Ishikawa (cell line): ENCODE measurements at regions not wholly inside any gene's neighbourhood (a gene's known extent, or its start where the extent isn't known, plus 50 kb on each side); places are given as distances from the start of the nearest gene placed in this dataset.

Source experiments
- CEBPB ChIP-seq: IDR thresholded peaks from 2 replicates; pipeline ENCODE4 v1.6.1; 2012
- CREB1 ChIP-seq: IDR thresholded peaks from 2 replicates; pipeline ENCODE4 v1.6.1; 2012; ENCODE audit warnings: low read depth
- EGR1 ChIP-seq: IDR thresholded peaks from 2 replicates; pipeline ENCODE4 v1.6.1; 2012
- EP300 ChIP-seq: IDR thresholded peaks from 2 replicates; pipeline ENCODE4 v1.6.1; 2012; ENCODE audit warnings: borderline replicate concordance
- NFIC ChIP-seq: IDR thresholded peaks from 2 replicates; pipeline ENCODE4 v1.6.1; 2012
- RAD21 ChIP-seq: IDR thresholded peaks from 2 replicates; pipeline ENCODE4 v1.6.1; 2012; ENCODE audit warnings: low read depth
- TAF1 ChIP-seq: IDR thresholded peaks from 2 replicates; pipeline ENCODE4 v1.6.1; 2012; ENCODE audit warnings: low read depth, mild to moderate bottlenecking
- TCF12 ChIP-seq: IDR thresholded peaks from 2 replicates; pipeline ENCODE4 v1.6.1; 2012; ENCODE audit warnings: low read depth
- TEAD4 ChIP-seq: IDR thresholded peaks from 2 replicates; pipeline ENCODE4 v1.6.1; 2012
- ZBTB7A ChIP-seq: IDR thresholded peaks from 2 replicates; pipeline ENCODE4 v1.6.1; 2012; ENCODE audit warnings: low read depth
- TF ChIP-seq, protein P1 (sequence below): IDR thresholded peaks from 2 replicates; pipeline ENCODE4 v1.6.1; 2012
- TF ChIP-seq, protein P2 (sequence below): IDR thresholded peaks from 2 replicates; pipeline ENCODE4 v1.6.1; 2012; ENCODE audit warnings: low read depth, mild to moderate bottlenecking
- TF ChIP-seq, protein P3 (sequence below): IDR thresholded peaks from 2 replicates; pipeline ENCODE4 v1.6.1; 2012

DNA sequence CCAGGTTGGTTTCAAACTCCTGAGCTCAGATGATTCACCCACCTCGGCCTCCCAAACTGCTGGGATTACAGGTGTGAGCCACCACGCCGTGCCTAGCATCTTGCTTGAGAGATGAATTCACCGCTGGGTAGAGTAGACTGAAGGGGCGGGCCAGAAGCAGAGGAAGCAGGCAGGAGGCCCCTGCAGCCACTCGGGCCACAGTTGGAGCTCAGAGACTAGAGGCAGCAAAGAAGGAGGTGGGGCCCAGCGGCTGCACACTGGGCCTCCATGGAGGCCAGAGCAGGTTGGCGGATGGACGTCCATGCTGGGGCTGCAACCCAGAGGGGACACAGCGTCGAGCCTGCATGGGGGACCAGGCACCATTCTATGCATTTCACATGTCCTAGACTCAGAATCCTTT, 88.4 kb upstream of the FGF3 start:
- TF ChIP-seq, protein P1, sequence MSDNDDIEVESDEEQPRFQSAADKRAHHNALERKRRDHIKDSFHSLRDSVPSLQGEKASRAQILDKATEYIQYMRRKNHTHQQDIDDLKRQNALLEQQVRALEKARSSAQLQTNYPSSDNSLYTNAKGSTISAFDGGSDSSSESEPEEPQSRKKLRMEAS: no peak
- TF ChIP-seq RAD21: no peak
- TF ChIP-seq EP300: no peak
- TF ChIP-seq, protein P2, sequence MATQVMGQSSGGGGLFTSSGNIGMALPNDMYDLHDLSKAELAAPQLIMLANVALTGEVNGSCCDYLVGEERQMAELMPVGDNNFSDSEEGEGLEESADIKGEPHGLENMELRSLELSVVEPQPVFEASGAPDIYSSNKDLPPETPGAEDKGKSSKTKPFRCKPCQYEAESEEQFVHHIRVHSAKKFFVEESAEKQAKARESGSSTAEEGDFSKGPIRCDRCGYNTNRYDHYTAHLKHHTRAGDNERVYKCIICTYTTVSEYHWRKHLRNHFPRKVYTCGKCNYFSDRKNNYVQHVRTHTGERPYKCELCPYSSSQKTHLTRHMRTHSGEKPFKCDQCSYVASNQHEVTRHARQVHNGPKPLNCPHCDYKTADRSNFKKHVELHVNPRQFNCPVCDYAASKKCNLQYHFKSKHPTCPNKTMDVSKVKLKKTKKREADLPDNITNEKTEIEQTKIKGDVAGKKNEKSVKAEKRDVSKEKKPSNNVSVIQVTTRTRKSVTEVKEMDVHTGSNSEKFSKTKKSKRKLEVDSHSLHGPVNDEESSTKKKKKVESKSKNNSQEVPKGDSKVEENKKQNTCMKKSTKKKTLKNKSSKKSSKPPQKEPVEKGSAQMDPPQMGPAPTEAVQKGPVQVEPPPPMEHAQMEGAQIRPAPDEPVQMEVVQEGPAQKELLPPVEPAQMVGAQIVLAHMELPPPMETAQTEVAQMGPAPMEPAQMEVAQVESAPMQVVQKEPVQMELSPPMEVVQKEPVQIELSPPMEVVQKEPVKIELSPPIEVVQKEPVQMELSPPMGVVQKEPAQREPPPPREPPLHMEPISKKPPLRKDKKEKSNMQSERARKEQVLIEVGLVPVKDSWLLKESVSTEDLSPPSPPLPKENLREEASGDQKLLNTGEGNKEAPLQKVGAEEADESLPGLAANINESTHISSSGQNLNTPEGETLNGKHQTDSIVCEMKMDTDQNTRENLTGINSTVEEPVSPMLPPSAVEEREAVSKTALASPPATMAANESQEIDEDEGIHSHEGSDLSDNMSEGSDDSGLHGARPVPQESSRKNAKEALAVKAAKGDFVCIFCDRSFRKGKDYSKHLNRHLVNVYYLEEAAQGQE: no peak
- no peak for TF ChIP-seq TAF1
- no peak for TF ChIP-seq CREB1
- TF ChIP-seq TCF12: no peak
- TF ChIP-seq ZBTB7A: no peak
- TF ChIP-seq NFIC: no peak
- TF ChIP-seq EGR1: no peak
- TF ChIP-seq TEAD4: no peak
- TF ChIP-seq, protein P3, sequence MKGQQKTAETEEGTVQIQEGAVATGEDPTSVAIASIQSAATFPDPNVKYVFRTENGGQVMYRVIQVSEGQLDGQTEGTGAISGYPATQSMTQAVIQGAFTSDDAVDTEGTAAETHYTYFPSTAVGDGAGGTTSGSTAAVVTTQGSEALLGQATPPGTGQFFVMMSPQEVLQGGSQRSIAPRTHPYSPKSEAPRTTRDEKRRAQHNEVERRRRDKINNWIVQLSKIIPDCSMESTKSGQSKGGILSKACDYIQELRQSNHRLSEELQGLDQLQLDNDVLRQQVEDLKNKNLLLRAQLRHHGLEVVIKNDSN: no peak
- TF ChIP-seq CEBPB: no peak
